HG03571 (cell line): ENCODE measurements at regions not wholly inside any gene's neighbourhood (a gene's known extent, or its start where the extent isn't known, plus 50 kb on each side); places are given as distances from the start of the nearest gene placed in this dataset.

Source experiments
- ATAC-seq: cut with Tn5 transposase; IDR thresholded peaks from one replicate; pipeline ENCODE4 v1.9.1; 2021; ENCODE audit not compliant: unreplicated experiment

DNA sequence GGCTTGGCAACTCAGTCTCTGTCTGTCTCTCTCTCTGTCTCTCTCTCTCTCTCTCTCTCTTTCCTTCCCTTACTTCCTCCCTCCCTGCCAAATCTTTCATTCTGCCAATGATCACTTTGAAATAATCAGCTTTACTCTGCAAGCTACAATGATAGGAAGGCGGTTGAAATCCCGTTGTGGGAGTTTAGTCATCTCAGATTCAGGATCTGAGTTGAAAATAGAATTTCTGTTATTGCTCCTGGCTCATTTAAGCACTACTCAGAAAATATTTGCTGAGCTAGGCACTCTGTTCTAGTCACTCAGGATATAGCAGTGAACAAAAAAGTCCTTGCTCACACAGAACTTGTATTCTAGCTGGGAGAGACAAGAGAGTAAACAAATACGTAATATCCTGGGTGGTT lies 56.3 kb upstream of the DCTD start:
- no peak for ATAC-seq

DNA sequence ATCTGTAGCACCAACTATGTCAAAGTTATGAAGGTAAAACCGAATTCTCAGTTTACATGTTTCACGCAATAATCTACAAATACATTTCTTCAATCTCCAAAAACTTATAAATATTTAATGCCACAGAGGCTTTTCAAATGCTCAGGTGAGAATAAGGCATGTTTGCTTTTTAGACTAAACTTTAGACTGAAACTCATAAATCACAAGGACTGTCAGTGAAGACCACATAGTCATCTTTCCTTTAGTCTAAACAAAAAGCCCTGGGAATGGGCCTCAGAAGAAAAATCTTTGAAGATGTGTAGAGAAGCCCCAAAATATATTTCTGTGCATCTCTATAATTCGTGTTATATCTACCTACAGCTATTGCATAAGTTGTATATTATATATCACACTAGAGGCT lies 54.5 kb upstream of the DCTD start:
- no peak for ATAC-seq

DNA sequence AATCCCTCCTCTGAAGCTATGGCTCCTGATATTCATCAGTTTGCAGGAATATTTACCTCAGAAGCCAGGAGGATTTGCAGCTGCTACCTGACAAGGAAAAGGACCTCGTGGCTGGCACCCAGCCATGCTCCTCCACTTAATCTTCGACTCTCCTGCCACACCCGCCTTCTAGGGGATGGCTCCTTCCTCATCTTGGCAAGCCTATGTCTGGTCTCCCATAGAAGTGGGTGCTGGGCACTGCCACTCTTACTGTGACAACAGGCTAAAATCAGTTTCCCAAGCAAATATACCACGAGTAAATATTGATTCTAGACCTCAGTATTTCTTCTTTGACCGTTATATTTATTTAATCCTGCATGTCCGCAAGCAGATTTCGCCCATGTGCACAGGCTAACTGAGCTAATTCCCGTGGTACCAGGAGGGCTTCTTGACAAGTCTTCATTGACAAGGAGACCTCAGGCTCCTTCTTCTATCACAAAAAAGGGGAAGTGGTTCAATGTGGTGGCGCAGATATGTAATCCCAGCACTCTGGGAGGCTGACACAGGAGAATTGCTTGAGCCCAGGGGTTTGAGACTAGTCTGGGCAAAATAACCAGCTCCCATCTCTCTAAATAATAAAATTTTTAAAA lies 52.6 kb upstream of the DCTD start:
- ATAC-seq = no peak

DNA sequence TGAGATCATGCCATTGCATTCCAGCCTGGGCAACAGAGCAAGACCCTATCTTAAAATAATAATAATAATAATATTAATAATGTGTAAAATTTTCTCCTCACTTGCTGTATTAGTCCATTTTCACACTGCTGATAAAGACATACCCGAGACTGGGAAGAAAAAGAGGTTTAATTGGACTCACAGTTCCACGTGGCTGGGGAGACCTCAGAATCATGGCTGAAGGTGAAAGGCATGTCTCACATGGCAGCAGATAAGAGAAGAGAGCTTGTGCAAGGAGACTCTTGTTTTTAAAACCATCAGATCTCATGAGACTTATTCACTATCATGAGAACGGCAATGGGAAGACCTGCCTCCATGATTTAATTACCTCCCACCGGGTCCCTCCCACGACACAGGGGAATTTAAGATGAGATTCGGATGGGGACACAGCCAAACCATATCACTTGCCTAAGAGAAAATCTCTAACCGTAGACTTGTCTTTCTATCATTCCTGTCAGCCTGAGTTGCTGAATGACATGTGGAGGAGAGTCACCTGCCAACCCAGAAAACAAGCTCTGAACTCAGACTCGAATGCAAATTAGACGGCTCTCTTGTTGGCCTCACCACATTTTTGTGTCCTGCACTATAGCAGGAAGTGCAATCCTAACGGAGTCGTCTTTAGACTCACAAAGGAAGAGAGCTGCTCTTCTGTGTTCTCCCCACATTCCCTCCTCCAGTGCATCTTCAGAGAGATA lies 51.9 kb upstream of the DCTD start:
- ATAC-seq = no peak

DNA sequence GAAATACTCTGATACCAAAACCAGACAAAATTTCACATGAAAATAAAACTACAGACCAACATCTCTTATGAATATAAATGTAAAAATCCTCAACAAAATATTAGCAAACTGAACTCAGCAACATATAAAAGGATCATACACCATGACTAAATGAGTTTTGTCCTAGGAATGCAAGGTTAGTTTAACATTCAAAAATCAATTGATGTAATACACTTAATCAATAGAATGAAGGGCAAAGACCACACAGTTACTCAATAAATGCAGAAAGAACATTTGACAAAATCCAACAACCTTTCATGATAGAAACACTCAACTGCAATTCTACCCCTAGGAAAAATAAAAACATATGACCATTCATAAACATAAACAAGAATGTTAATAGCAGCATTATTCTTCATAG lies 50.2 kb upstream of the DCTD start:
- no peak for ATAC-seq
